IPS DF 6.9 (cell line): ENCODE measurements at regions not wholly inside any gene's neighbourhood (a gene's known extent, or its start where the extent isn't known, plus 50 kb on each side); places are given as distances from the start of the nearest gene placed in this dataset.
"Not testable (repeated sequence)": the region's sequence is repeated elsewhere in the genome, so short reads cannot be mapped to it uniquely, and the experiment has no call there.

ENCODE experiments used
- DNase-seq: peaks from one replicate; pipeline ENCODE4 v3.0.0-alpha.2; 2013; ENCODE audit warnings: low read depth, low spot score
- H3K27ac ChIP-seq: one replicate; pipeline ENCODE4 v1.5.1; 2013; ENCODE audit warnings: low read length, control low read depth
- H3K27me3 ChIP-seq: 2 replicates; pipeline ENCODE4 v1.6.1; 2013; ENCODE audit warnings: mild to moderate bottlenecking, low read length; ENCODE audit not compliant: control insufficient read depth, insufficient read depth
- H3K36me3 ChIP-seq: 2 replicates; pipeline ENCODE4 v1.6.1; 2013; ENCODE audit warnings: low read length; ENCODE audit not compliant: control insufficient read depth, insufficient read depth
- H3K4me1 ChIP-seq: 2 replicates; pipeline ENCODE4 v1.6.1; 2013; ENCODE audit warnings: low read length; ENCODE audit not compliant: control insufficient read depth, insufficient read depth
- H3K4me3 ChIP-seq: 2 replicates; pipeline ENCODE4 v1.5.1; 2013; ENCODE audit warnings: mild to moderate bottlenecking, low read length
- H3K9me3 ChIP-seq: 2 replicates; pipeline ENCODE4 v1.6.1; 2013; ENCODE audit warnings: low read length, inconsistent platforms; ENCODE audit not compliant: control insufficient read depth, insufficient read depth
- WGBS: extraction: QIAGEN DNeasy Blood & Tissue Kit; methylation state at CpG from one replicate; pipeline ENCODE4 v1.1.7; 2013; ENCODE audit warnings: mixed read lengths, missing lambda C conversion rate; ENCODE audit not compliant: insufficient read length, insufficient coverage; 5-methylcytosine and 5-hydroxymethylcytosine counted together

GRCh38 chr3:17891139-17891856 is 148.9 kb upstream of the TBC1D5 start:
- H3K9me3 ChIP-seq, result no peaks in the 10 kb centered on the region
- no peaks in the 10 kb centered on the region for H3K27me3 ChIP-seq
- no CpG with 5 or more reads among the region's 4 CpGs for WGBS
- H3K27ac ChIP-seq, result no peak overlapping the region
- no peak overlapping the region for H3K4me3 ChIP-seq
- no peak for DNase-seq
- H3K4me1 ChIP-seq, result peaks cover 3% of the 10 kb centered on the region; the same call in 1 of the 2 replicates
- H3K36me3 ChIP-seq, result no peaks in the 10 kb centered on the region

DNA sequence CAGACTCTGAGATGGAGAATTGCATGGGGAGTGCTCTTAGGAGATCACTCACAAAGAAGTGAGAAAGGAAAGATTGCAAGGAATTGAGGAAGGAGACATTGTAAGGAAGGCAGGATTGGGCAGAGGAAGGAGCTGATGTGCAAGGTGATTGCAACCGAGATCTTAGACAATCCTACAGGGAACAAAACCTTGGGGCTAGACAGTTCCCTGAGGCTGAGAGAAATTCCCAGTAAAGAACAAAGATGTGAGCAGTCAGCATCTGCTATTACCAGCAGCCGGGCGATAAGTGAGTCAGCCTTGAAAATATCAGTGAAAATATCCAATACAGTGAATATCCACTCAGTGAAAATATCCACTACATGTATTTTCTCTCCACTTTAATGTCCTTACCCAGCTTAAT is 143.6 kb upstream of the TBC1D5 start:
- Histone ChIP-seq H3K36me3 (no peaks in the 10 kb centered on the region), H3K27me3 (no peaks in the 10 kb centered on the region), H3K4me3 (no peak overlapping the region), H3K27ac (no peak overlapping the region), H3K4me1 (no peaks in the 10 kb centered on the region), H3K9me3 (no peaks in the 10 kb centered on the region)
- WGBS, result no CpG with 5 or more reads among the region's 3 CpGs
- no peak for DNase-seq

DNA sequence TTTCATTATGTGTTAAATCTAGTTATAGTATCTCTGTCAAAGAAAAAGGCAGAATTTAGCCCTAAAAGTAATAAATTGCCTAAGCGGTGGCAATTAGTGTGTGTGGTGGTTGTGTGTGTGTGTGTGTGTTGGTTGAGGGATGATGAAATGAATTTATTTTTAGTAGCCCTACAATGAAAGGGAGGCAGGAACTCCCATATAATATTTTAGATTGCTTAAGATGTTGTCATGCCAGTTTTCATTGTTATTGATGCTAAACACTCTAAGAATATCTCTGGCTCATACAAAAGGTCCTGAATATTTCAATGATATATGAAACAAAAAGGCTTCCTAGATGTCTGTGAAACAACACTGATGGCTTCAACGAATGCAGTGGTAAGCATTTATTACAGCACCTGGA is 140.6 kb upstream of the TBC1D5 start:
- H3K36me3 ChIP-seq, result no peaks in the 10 kb centered on the region
- H3K27me3 ChIP-seq, result no peaks in the 10 kb centered on the region
- no peak overlapping the region for H3K27ac ChIP-seq
- H3K4me3 ChIP-seq, result no peak overlapping the region
- DNase-seq, result no peak
- H3K9me3 ChIP-seq, result no peaks in the 10 kb centered on the region
- no peaks in the 10 kb centered on the region for H3K4me1 ChIP-seq
- WGBS, result 100% methylated on average over 1 of the region's 2 CpGs

DNA sequence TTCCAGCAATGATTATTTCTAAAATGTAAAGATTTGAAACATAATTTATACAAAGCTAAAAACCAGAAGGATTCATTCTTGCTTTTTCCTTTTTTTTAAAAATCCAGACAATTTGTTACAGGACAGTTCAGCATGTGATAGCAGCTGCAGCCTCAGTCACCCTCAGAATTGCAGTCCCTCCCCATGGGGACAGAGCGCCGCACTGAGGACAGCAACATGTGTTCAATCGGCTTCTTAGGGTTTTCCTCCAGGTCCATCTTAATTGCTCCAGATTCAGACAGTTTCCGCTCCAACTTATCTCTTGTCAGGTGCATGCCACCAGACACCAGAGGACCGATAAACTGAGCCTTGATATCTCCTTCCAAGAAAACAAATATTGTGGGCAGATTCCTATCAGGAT is 134.9 kb upstream of the TBC1D5 start:
- H3K27ac ChIP-seq, result no peak overlapping the region
- no peaks in the 10 kb centered on the region for H3K36me3 ChIP-seq
- H3K4me1 ChIP-seq, result no peaks in the 10 kb centered on the region
- H3K9me3 ChIP-seq, result no peaks in the 10 kb centered on the region
- no CpG with 5 or more reads among the region's 5 CpGs for WGBS
- no peak overlapping the region for H3K4me3 ChIP-seq
- DNase-seq, result no peak
- no peaks in the 10 kb centered on the region for H3K27me3 ChIP-seq

DNA sequence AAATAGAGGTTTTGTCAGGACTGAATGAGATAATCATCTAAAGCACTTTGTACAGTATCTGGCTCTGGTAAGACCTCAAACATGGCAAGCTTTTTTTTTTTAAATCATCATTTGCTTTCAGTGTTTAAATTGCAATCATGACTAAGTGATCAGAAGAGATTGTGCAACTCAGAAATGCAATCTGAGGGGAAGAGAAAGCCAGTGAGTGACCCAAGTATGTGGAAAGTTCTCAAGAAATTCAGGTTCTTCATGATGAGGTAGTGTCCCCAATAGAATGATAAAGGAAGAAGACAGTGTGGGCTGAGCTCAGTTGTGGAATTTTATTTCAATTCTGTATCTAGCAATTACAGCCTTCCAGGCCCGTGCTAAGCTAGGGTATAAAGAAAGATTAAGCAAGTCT is 132.2 kb upstream of the TBC1D5 start:
- H3K27ac ChIP-seq, result no peak overlapping the region
- H3K27me3 ChIP-seq, result no peaks in the 10 kb centered on the region
- no peaks in the 10 kb centered on the region for H3K4me1 ChIP-seq
- H3K9me3 ChIP-seq, result no peaks in the 10 kb centered on the region
- no peak overlapping the region for H3K4me3 ChIP-seq
- no peak for DNase-seq
- no CpG with 5 or more reads among the region's 1 CpG for WGBS
- H3K36me3 ChIP-seq, result no peaks in the 10 kb centered on the region

GRCh38 chr3:17872457-17872856 is 130.0 kb upstream of the TBC1D5 start:
- WGBS, result no CpG with 5 or more reads among the region's 13 CpGs
- Histone ChIP-seq H3K9me3 (no peaks in the 10 kb centered on the region), H3K27me3 (no peaks in the 10 kb centered on the region), H3K36me3 (no peaks in the 10 kb centered on the region), H3K4me1 (no peaks in the 10 kb centered on the region), H3K4me3 (no peak overlapping the region), H3K27ac (no peak overlapping the region)
- DNase-seq, result no peak

DNA sequence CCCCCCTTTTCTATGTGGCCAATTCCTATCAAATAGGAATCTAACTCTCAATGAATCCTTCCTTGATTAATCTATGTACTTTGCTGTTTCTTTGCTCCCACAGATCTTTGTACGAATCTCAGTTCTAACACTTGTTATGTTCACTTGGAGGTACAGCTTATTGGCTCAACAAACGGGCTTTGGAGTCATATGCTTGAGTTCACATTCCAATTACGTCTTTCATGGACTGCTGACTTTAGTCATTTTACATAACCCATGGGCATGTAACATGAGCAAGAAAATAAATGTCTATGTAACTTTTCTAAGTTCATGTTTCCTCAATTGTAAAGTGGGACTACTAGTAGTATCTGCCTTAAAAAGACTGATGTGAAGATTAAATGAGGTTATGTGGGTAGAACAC is 123.2 kb upstream of the TBC1D5 start:
- no peaks in the 10 kb centered on the region for H3K27me3 ChIP-seq
- H3K4me1 ChIP-seq, result no peaks in the 10 kb centered on the region
- H3K4me3 ChIP-seq, result no peak overlapping the region
- no peaks in the 10 kb centered on the region for H3K9me3 ChIP-seq
- H3K36me3 ChIP-seq, result no peaks in the 10 kb centered on the region
- DNase-seq, result no peak
- H3K27ac ChIP-seq, result no peak overlapping the region
- no CpG with 5 or more reads among the region's 3 CpGs for WGBS

DNA sequence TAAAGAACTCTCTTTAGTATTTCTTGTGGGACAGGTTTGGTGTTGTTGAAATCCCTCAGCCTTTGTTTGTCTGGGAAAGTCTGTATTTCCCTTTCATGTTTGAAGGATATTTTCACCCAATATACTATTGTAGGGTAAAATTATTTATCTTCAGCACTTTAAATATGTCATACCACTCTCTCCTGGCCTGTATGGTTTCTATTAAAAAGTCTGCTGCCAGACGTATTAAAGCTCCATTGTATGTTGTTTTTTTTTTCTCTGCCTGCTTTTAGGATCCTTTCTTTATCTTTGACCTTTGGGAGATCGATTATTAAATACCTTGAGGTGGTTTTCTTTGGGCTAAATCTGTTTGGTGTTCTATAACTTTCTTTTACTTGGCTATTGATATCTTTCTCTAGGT is 119.0 kb upstream of the TBC1D5 start:
- H3K9me3 ChIP-seq, result no peaks in the 10 kb centered on the region
- no peak overlapping the region for H3K4me3 ChIP-seq
- no peak for DNase-seq
- no peaks in the 10 kb centered on the region for H3K27me3 ChIP-seq
- H3K36me3 ChIP-seq, result no peaks in the 10 kb centered on the region
- no CpG with 5 or more reads among the region's 2 CpGs for WGBS
- H3K4me1 ChIP-seq, result no peaks in the 10 kb centered on the region
- no peak overlapping the region for H3K27ac ChIP-seq

- DNase-seq, H3K27me3 ChIP-seq, H3K27ac ChIP-seq, H3K4me1 ChIP-seq, H3K36me3 ChIP-seq, H3K9me3 ChIP-seq: not testable (repeated sequence)
- H3K4me3 ChIP-seq, result peak overlapping the region; percentile 30; the same call in 1 of the 2 replicates
- no CpG with 5 or more reads among the region's 35 CpGs for WGBS
Observed at GRCh38 chr3:17860840-17861471, 118.5 kb upstream of the TBC1D5 start.

GRCh38 chr3:17852217-17852616 is 109.8 kb upstream of the TBC1D5 start:
- Histone ChIP-seq H3K36me3 (no peaks in the 10 kb centered on the region), H3K27me3 (no peaks in the 10 kb centered on the region), H3K4me3 (no peak overlapping the region), H3K27ac (no peak overlapping the region), H3K4me1 (no peaks in the 10 kb centered on the region), H3K9me3 (no peaks in the 10 kb centered on the region; the same call in 1 of the 2 replicates)
- no CpG with 5 or more reads among the region's 1 CpG for WGBS
- DNase-seq, result no peak

DNA sequence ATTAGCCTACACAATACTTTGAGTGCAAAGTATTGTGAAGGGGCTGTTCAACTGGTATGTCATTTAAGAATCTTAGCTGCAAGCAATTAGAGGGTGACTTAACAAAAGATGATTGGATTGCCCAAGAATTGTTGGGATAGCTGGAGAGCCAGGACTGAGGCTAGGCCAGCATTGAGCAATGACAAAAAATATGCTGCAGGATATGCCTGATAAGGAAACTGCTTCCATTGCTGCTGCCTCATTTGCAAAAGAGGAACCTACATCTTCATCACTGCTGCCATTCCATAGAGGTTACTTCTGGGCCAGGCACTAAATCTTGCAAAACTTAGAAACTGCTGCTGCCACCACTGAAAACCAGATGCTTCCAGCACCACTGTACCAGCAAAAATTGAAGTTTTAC is 108.0 kb upstream of the TBC1D5 start:
- DNase-seq, result no peak

More for the DNA sequence above, 108.0 kb upstream of the TBC1D5 start:
- no peaks in the 10 kb centered on the region for H3K27me3 ChIP-seq
- H3K27ac ChIP-seq, result no peak overlapping the region
- H3K9me3 ChIP-seq, result no peaks in the 10 kb centered on the region
- no peak overlapping the region for H3K4me3 ChIP-seq
- no peaks in the 10 kb centered on the region for H3K4me1 ChIP-seq
- no peaks in the 10 kb centered on the region for H3K36me3 ChIP-seq
